ENCODE measurements at regions not wholly inside any gene's neighbourhood (a gene's known extent, or its start where the extent isn't known, plus 50 kb on each side); places are given as distances from the start of the nearest gene placed in this dataset.

GRCh38 chr6:168384045-168385036, 56.6 kb upstream of the SMOC2 start:
- no peak for DNase-seq

GRCh38 chr6:168385037-168385759, 55.8 kb upstream of the SMOC2 start:
- peak; percentile 42 to 72 for DNase-seq

GRCh38 chr6:168385858-168386735, 54.9 kb upstream of the SMOC2 start:
- peak in 1 of 2 experiments; percentile 51 for DNase-seq

GRCh38 chr6:168386973-168387372, 54.0 kb upstream of the SMOC2 start:
- no peak for DNase-seq

GRCh38 chr6:168387426-168387825, 53.6 kb upstream of the SMOC2 start:
- no peak for DNase-seq

GRCh38 chr6:168387911-168388310, 53.1 kb upstream of the SMOC2 start:
- no peak for DNase-seq

GRCh38 chr6:168388641-168389633, 52.0 kb upstream of the SMOC2 start:
- DNase-seq = peak; percentile 49 to 85

GRCh38 chr6:168390749-168391420, 50.1 kb upstream of the SMOC2 start:
- no peak for DNase-seq

All from NCI-H2081 (cell line).